NCI-H446 (cell line): ENCODE measurements at regions not wholly inside any gene's neighbourhood (a gene's known extent, or its start where the extent isn't known, plus 50 kb on each side); places are given as distances from the start of the nearest gene placed in this dataset.

Experiments used
- DNase-seq, 2 experiments: peaks; one replicate each; lab custom pipeline; 2025; lab: John Stamatoyannopoulos, UW

- DNase-seq, result no peak
Measured at GRCh38 chr7:67678419-67678818, 681.8 kb downstream of the TYW1 start.

GRCh38 chr7:67683628-67684027, 687.0 kb downstream of the TYW1 start:
- DNase-seq, result no peak

GRCh38 chr7:67690700-67691099, 694.1 kb downstream of the TYW1 start:
- DNase-seq, result no peak

- peak; percentile 9 to 51 for DNase-seq
Measured at GRCh38 chr7:67692425-67692824, 695.8 kb downstream of the TYW1 start.

GRCh38 chr7:67696124-67696523, 699.5 kb downstream of the TYW1 start:
- DNase-seq, result no peak

GRCh38 chr7:67696878-67697277, 700.2 kb downstream of the TYW1 start:
- no peak for DNase-seq

GRCh38 chr7:67698354-67698753, 701.7 kb downstream of the TYW1 start:
- no peak for DNase-seq

- DNase-seq, result no peak
Measured at GRCh38 chr7:67705850-67706249, 709.2 kb downstream of the TYW1 start.

GRCh38 chr7:67711706-67712105, 715.1 kb downstream of the TYW1 start:
- no peak for DNase-seq

- no peak for DNase-seq
Measured at GRCh38 chr7:67713451-67714056, 716.9 kb downstream of the TYW1 start.

- no peak for DNase-seq
Measured at GRCh38 chr7:67716729-67717128, 720.1 kb downstream of the TYW1 start.

- no peak for DNase-seq
Measured at GRCh38 chr7:67723591-67723990, 727.0 kb downstream of the TYW1 start.

GRCh38 chr7:67724435-67724834, 727.8 kb downstream of the TYW1 start:
- no peak for DNase-seq

GRCh38 chr7:67724955-67725354, 728.3 kb downstream of the TYW1 start:
- DNase-seq, result no peak

GRCh38 chr7:67725423-67725822, 728.8 kb downstream of the TYW1 start:
- DNase-seq, result no peak

- DNase-seq, result no peak
Measured at GRCh38 chr7:67729771-67730170, 733.1 kb downstream of the TYW1 start.

- DNase-seq, result no peak
Measured at GRCh38 chr7:67731704-67732103, 735.1 kb downstream of the TYW1 start.

GRCh38 chr7:67732898-67733297, 736.3 kb downstream of the TYW1 start:
- DNase-seq, result no peak

- no peak for DNase-seq
Measured at GRCh38 chr7:67738145-67738544, 741.5 kb downstream of the TYW1 start.

GRCh38 chr7:67738958-67739357, 742.3 kb downstream of the TYW1 start:
- DNase-seq, result no peak

- DNase-seq, result no peak
Measured at GRCh38 chr7:67743501-67743900, 746.9 kb downstream of the TYW1 start.

GRCh38 chr7:67752227-67752626, 755.6 kb downstream of the TYW1 start:
- DNase-seq, result no peak

GRCh38 chr7:67753891-67754290, 757.3 kb downstream of the TYW1 start:
- DNase-seq, result no peak

GRCh38 chr7:67754651-67755050, 758.0 kb downstream of the TYW1 start:
- no peak for DNase-seq

GRCh38 chr7:67758551-67758950, 761.9 kb downstream of the TYW1 start:
- DNase-seq, result no peak
